Endothelial cell (in vitro differentiated cells): ENCODE measurements at regions not wholly inside any gene's neighbourhood (a gene's known extent, or its start where the extent isn't known, plus 50 kb on each side); places are given as distances from the start of the nearest gene placed in this dataset.

Source experiments
- DNase-seq: peaks from one replicate; pipeline ENCODE4 v3.0.0; 2021; ENCODE audit warnings: low spot score
- H3K27ac Mint-ChIP-seq: one replicate; pipeline ENCODE4 v1.8.0; 2021; ENCODE audit warnings: mixed read lengths, inconsistent platforms; ENCODE audit not compliant: unreplicated experiment
- H3K27me3 Mint-ChIP-seq: one replicate; pipeline ENCODE4 v1.8.0; 2021; ENCODE audit warnings: mild to moderate bottlenecking, moderate library complexity, mixed read lengths, inconsistent platforms; ENCODE audit not compliant: unreplicated experiment
- H3K36me3 Mint-ChIP-seq: one replicate; pipeline ENCODE4 v1.8.0; 2021; ENCODE audit warnings: mild to moderate bottlenecking, low read depth, mixed read lengths, inconsistent platforms; ENCODE audit not compliant: unreplicated experiment
- H3K4me1 Mint-ChIP-seq: one replicate; pipeline ENCODE4 v1.8.0; 2021; ENCODE audit warnings: mild to moderate bottlenecking, mixed read lengths, inconsistent platforms; ENCODE audit not compliant: unreplicated experiment
- H3K4me3 Mint-ChIP-seq: one replicate; pipeline ENCODE4 v1.8.0; 2021; ENCODE audit warnings: mild to moderate bottlenecking, mixed read lengths, inconsistent platforms; ENCODE audit not compliant: unreplicated experiment
- H3K9me3 Mint-ChIP-seq: one replicate; pipeline ENCODE4 v1.8.0; 2021; ENCODE audit warnings: mixed read lengths, inconsistent platforms; ENCODE audit not compliant: unreplicated experiment
- CTCF ChIP-seq: fragments of 200-600 bp; sonication (generic); IDR thresholded peaks from one replicate; pipeline ENCODE4 v1.5.0; 2021; ENCODE audit warnings: antibody characterized with exemption; ENCODE audit not compliant: unreplicated experiment

- H3K9me3 Mint-ChIP-seq: peaks cover 11% of the 10 kb centered on the region
- H3K27me3 Mint-ChIP-seq: peaks cover 1% of the 10 kb centered on the region
- TF ChIP-seq CTCF: no peak
- peaks cover 9% of the 10 kb centered on the region for H3K36me3 Mint-ChIP-seq
- H3K27ac Mint-ChIP-seq: no peak overlapping the region
- no peak for DNase-seq
- no peaks in the 10 kb centered on the region for H3K4me1 Mint-ChIP-seq
- H3K4me3 Mint-ChIP-seq: no peak overlapping the region
Observed at GRCh38 chr4:144313370-144313769, 172.9 kb upstream of the GYPA start.

- DNase-seq: no peak
- H3K9me3 Mint-ChIP-seq: peaks cover 11% of the 10 kb centered on the region
- H3K4me3 Mint-ChIP-seq: no peak overlapping the region
- H3K27me3 Mint-ChIP-seq: peaks cover 1% of the 10 kb centered on the region
- H3K36me3 Mint-ChIP-seq: peaks cover 9% of the 10 kb centered on the region
- H3K27ac Mint-ChIP-seq: no peak overlapping the region
- no peak for TF ChIP-seq CTCF
- H3K4me1 Mint-ChIP-seq: no peaks in the 10 kb centered on the region
Observed at GRCh38 chr4:144316869-144317268, 176.4 kb upstream of the GYPA start.

- no peak overlapping the region for H3K4me3 Mint-ChIP-seq
Observed at GRCh38 chr4:144318797-144319196, 178.3 kb upstream of the GYPA start.

GRCh38 chr4:144336633-144337032, 196.1 kb upstream of the GYPA start:
- no peak overlapping the region for H3K4me3 Mint-ChIP-seq
- DNase-seq: no peak
- no peak overlapping the region for H3K27ac Mint-ChIP-seq
- TF ChIP-seq CTCF: no peak
- peaks cover 11% of the 10 kb centered on the region for H3K4me1 Mint-ChIP-seq
- H3K36me3 Mint-ChIP-seq: no peaks in the 10 kb centered on the region
- no peaks in the 10 kb centered on the region for H3K9me3 Mint-ChIP-seq
- H3K27me3 Mint-ChIP-seq: no peaks in the 10 kb centered on the region

More at GRCh38 chr4:144318797-144319196, 178.3 kb upstream of the GYPA start:
- TF ChIP-seq CTCF: peak; percentile 28
- DNase-seq: no peak
- no peaks in the 10 kb centered on the region for H3K4me1 Mint-ChIP-seq
- peaks cover 9% of the 10 kb centered on the region for H3K36me3 Mint-ChIP-seq
- no peak overlapping the region for H3K27ac Mint-ChIP-seq
- H3K27me3 Mint-ChIP-seq: peaks cover 1% of the 10 kb centered on the region
- H3K9me3 Mint-ChIP-seq: peaks cover 11% of the 10 kb centered on the region

GRCh38 chr4:144338148-144338547, 197.6 kb upstream of the GYPA start:
- H3K4me1 Mint-ChIP-seq: peaks cover 11% of the 10 kb centered on the region
- no peak for TF ChIP-seq CTCF
- H3K27me3 Mint-ChIP-seq: no peaks in the 10 kb centered on the region
- H3K4me3 Mint-ChIP-seq: no peak overlapping the region
- H3K27ac Mint-ChIP-seq: no peak overlapping the region
- no peaks in the 10 kb centered on the region for H3K36me3 Mint-ChIP-seq
- DNase-seq: no peak
- no peaks in the 10 kb centered on the region for H3K9me3 Mint-ChIP-seq
